A549 (cell line): ENCODE measurements at regions not wholly inside any gene's neighbourhood (a gene's known extent, or its start where the extent isn't known, plus 50 kb on each side); places are given as distances from the start of the nearest gene placed in this dataset.

Source experiments
- CBX8 ChIP-seq: fragments of 200-600 bp; sonication (generic); IDR thresholded peaks from 2 replicates; pipeline ENCODE4 v1.6.1; 2016
- CTCF ChIP-seq: fragments of >200 bp; sonication (Bioruptor Twin); formaldehyde crosslinking; IDR thresholded peaks from 3 replicates; pipeline ENCODE4 v1.5.1; 2016
- HES2 ChIP-seq: fragments of >200 bp; sonication (Bioruptor Twin); formaldehyde crosslinking; IDR thresholded peaks from 2 replicates; pipeline ENCODE4 v1.6.1; 2016
- KDM1A ChIP-seq: fragments of 200-600 bp; sonication (generic); IDR thresholded peaks from 2 replicates; pipeline ENCODE4 v1.6.1; 2016; ENCODE audit warnings: low read depth, mild to moderate bottlenecking
- POLR2A ChIP-seq: IDR thresholded peaks from 2 replicates; pipeline ENCODE4 v1.6.1; 2012; ENCODE audit warnings: mild to moderate bottlenecking, low read length
- TF ChIP-seq, protein P1 (sequence below): IDR thresholded peaks from 2 replicates; pipeline ENCODE4 v1.6.1; 2012
- TF ChIP-seq, protein P2 (sequence below): fragments of 450-650 bp; IDR thresholded peaks from 2 replicates; pipeline ENCODE4 v1.6.1; 2014; ENCODE audit warnings: antibody characterized with exemption

DNA sequence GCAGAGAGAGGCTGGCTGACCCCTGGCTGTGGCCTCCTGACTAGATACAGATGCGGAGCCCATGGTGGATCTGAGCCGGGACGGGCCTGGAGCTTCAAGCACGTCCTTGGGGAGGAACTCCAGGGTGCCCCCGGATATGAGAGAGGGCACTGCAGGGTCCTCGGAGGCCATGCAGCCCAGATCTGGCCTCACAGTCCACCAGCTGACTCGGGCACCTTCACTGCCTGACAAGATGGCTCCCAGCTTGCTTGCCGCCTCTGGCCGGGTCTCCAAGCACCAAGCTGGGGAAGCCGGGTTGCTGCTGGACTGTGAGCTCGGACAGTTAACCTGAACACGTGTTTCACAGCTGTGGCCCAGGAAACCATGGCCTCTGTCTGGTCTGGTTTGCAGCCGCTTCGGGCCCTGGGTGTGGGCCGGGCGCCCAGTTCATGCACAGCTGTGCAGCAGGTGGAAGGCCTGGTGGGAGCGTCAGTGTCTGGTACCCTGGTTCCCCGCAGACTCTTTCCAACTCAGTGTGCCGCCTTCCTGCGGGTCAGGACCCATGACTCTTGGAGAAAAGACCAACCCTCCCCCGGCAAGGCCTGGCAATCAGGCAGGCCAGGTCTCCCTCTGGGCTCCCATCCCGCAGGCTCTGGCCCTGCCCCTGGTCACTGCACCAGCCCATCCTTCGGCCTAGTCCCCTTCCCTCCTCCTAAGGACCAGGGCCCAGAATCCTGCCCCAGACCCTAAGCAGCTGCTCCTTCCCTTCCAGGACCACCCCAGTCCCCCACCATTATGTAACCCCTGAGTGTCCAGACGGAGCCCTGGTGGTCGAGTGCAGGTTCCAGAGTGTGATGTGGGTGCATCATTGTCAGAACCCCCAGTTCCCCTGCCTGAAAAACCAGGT lies 74.6 kb upstream of the OTOS start:
- TF ChIP-seq CTCF (no peak), HES2 (no peak), KDM1A (no peak), POLR2A (no peak), CBX8 (no peak)
- TF ChIP-seq, protein P1, sequence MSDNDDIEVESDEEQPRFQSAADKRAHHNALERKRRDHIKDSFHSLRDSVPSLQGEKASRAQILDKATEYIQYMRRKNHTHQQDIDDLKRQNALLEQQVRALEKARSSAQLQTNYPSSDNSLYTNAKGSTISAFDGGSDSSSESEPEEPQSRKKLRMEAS, result no peak
- TF ChIP-seq, protein P2, sequence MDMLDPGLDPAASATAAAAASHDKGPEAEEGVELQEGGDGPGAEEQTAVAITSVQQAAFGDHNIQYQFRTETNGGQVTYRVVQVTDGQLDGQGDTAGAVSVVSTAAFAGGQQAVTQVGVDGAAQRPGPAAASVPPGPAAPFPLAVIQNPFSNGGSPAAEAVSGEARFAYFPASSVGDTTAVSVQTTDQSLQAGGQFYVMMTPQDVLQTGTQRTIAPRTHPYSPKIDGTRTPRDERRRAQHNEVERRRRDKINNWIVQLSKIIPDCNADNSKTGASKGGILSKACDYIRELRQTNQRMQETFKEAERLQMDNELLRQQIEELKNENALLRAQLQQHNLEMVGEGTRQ, result no peak
